ENCODE measurements at regions not wholly inside any gene's neighbourhood (a gene's known extent, or its start where the extent isn't known, plus 50 kb on each side); places are given as distances from the start of the nearest gene placed in this dataset.

GRCh38 chr6:165986311-165986913, 181.2 kb downstream of the TBXT start:
- DNase-seq (ENCODE audit: extremely low read depth, low read depth), result no peak

DNA sequence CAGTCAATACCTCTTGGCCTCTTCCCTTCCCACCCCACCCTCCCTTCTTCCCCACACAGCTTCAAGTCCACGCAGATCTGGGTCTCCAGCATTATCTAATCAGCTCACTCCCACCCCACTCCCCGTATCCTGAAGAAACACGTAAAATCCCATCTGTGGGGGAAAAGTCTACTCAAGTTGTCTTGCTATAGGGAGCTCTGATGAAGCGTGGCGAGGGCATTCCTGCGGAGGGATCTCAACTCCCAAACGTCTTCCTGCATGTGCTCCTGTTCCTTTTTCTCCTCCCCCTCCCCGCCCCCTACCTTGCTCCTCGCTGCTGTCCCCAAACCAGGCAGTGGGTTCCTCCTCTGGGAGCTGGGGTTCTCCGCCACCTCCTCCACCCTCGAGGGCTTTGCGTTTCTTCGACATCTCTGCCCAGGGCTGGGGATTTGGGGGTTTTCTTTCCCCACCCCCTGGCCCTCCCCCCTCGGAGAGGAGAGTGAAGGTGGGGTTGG, 181.8 kb downstream of the TBXT start:
- no peak for DNase-seq (ENCODE audit: extremely low read depth, low read depth)
- TF ChIP-seq, protein P1, sequence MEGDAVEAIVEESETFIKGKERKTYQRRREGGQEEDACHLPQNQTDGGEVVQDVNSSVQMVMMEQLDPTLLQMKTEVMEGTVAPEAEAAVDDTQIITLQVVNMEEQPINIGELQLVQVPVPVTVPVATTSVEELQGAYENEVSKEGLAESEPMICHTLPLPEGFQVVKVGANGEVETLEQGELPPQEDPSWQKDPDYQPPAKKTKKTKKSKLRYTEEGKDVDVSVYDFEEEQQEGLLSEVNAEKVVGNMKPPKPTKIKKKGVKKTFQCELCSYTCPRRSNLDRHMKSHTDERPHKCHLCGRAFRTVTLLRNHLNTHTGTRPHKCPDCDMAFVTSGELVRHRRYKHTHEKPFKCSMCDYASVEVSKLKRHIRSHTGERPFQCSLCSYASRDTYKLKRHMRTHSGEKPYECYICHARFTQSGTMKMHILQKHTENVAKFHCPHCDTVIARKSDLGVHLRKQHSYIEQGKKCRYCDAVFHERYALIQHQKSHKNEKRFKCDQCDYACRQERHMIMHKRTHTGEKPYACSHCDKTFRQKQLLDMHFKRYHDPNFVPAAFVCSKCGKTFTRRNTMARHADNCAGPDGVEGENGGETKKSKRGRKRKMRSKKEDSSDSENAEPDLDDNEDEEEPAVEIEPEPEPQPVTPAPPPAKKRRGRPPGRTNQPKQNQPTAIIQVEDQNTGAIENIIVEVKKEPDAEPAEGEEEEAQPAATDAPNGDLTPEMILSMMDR (IDR thresholded peaks at IDR 0.05; ENCODE audit: low read depth, low read length), result no peak

More at GRCh38 chr6:165986311-165986913, 181.2 kb downstream of the TBXT start:
- TF ChIP-seq, protein P1 (IDR thresholded peaks at IDR 0.05; ENCODE audit: low read depth, low read length), result no peak

DNA sequence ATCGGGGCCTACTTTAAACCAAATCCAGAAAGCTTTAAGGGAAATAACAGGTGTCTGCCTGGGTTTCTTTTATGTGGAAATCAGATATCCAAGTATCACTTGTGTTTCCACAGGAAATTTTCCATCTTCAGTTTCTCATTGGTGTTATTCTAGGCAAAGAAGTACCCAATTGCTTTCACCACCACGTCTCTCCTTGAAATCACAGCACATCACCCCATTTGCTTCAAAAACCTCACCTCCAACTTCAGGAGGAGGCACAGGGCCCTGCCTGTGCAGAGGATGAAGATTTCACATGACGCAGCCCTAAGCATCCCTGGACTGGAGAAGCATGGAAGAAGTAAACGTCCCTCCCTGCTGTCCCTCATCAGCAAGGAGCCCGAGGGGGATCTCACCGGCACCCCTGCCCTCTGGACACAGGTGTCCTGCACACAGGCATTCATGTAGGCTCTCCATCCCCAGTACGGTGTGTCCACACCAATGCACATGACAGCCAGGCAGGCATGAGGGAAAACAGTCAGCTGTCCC, 182.3 kb downstream of the TBXT start:
- DNase-seq (ENCODE audit: extremely low read depth, low read depth), result no peak
- TF ChIP-seq, protein P1 (IDR thresholded peaks at IDR 0.05; ENCODE audit: low read depth, low read length), result no peak

GRCh38 chr6:165984729-165985275, 182.8 kb downstream of the TBXT start:
- DNase-seq (ENCODE audit: extremely low read depth, low read depth), result no peak
- TF ChIP-seq, protein P1 (IDR thresholded peaks at IDR 0.05; ENCODE audit: low read depth, low read length), result no peak

DNA sequence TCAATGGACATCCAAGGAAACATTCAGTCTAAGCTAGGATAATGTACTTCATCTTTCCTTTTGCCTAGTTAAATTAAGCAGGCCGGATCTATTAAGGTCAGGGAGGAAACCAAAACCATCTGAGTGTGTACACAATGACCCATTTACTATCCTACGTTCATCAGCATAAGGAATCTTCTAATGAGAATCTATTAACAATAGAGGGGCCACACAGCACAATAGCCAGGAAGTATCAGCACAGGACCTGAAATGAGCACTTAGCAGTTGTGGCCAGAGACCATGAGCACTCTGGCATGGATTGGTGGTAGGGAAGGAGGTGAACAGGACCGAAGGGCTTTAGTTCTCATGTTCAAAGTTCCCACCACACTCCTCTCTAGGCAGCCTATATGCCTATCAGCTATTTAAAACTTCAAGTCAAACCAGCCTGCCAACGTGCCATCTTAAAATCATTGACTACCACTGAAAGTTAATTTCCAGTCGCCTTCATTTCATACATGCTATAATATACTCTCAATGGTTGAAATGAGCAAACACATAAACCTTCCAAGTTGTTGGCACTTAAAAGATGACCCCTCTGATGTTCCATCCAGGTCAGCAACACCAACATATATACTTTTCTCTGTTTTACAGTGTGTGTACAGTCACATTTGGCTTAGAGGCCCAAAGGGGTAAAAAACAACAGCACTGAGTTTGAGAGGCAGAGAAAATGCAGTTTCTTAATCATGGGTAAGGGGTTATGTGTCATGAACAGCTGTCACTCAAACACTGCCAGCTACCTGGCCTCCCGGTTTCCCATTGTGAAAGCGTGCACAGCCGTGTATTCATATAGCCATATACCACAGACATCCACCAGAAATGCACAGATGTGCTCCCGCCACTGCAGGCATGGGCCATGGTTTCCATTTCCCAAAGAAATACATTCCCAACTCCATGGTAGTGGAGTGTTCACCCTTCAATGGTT, 184.3 kb downstream of the TBXT start:
- no peak for DNase-seq (ENCODE audit: extremely low read depth, low read depth)
- TF ChIP-seq, protein P1 (IDR thresholded peaks at IDR 0.05; ENCODE audit: low read depth, low read length), result no peak

DNA sequence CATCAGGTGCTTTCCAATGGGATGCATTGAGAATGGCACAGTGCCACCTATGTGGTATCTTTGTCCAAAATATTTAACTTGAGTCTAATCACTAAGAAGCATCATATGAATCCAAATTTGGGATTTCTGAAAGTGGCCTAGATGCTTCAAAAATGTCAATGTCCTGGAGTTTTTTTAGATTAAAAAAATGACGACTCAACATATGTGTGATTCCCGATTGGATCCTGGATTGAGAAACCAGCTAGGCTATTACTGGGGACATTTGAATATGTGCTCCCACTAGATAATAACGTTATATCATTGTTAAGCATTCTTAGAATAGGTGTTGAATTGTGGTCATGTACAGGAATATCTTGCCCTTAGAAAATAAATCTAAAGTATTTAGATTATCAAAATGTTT, 189.2 kb downstream of the TBXT start:
- TF ChIP-seq, protein P1 (IDR thresholded peaks at IDR 0.05; ENCODE audit: low read depth, low read length), result no peak
- no peak for DNase-seq (ENCODE audit: extremely low read depth, low read depth)
